Testis (tissue), 2 donors: ENCODE measurements at regions not wholly inside any gene's neighbourhood (a gene's known extent, or its start where the extent isn't known, plus 50 kb on each side); places are given as distances from the start of the nearest gene placed in this dataset.

Experiments
- POLR2A ChIP-seq: fragments of 450-650 bp; IDR thresholded peaks from one replicate; pipeline ENCODE4 v1.6.1; 2017; ENCODE audit warnings: antibody characterized with exemption, mild to moderate bottlenecking, moderate library complexity
- TF ChIP-seq, protein P1 (sequence below), 3 experiments: fragments of 450-650 bp in 2 of 3; fragments of 200-600 bp in 1 of 3; sonication (generic) in 1 of 3; IDR thresholded peaks; one replicate each; pipeline ENCODE4 v1.5.1; 2016 to 2019; ENCODE audit warnings: antibody characterized with exemption in 3 of 3, mild to moderate bottlenecking in 2 of 3, moderate library complexity in 1 of 3

GRCh38 chr13:31895691-31896090, 135.9 kb upstream of the FRY start:
- no peak for TF ChIP-seq POLR2A
- TF ChIP-seq, protein P1, sequence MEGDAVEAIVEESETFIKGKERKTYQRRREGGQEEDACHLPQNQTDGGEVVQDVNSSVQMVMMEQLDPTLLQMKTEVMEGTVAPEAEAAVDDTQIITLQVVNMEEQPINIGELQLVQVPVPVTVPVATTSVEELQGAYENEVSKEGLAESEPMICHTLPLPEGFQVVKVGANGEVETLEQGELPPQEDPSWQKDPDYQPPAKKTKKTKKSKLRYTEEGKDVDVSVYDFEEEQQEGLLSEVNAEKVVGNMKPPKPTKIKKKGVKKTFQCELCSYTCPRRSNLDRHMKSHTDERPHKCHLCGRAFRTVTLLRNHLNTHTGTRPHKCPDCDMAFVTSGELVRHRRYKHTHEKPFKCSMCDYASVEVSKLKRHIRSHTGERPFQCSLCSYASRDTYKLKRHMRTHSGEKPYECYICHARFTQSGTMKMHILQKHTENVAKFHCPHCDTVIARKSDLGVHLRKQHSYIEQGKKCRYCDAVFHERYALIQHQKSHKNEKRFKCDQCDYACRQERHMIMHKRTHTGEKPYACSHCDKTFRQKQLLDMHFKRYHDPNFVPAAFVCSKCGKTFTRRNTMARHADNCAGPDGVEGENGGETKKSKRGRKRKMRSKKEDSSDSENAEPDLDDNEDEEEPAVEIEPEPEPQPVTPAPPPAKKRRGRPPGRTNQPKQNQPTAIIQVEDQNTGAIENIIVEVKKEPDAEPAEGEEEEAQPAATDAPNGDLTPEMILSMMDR (IDR thresholded peaks at IDR 0.05) = no peak
